GM12874 (cell line): ENCODE measurements at regions not wholly inside any gene's neighbourhood (a gene's known extent, or its start where the extent isn't known, plus 50 kb on each side); places are given as distances from the start of the nearest gene placed in this dataset.

ENCODE experiments used
- CTCF ChIP-seq: IDR thresholded peaks from 2 replicates; pipeline ENCODE4 v1.5.1; 2011; ENCODE audit warnings: low read depth, mild to moderate bottlenecking, control low read depth, low read length, moderate library complexity; ENCODE audit not compliant: insufficient read depth

GRCh38 chr3:153221748-153222162 is 59.7 kb downstream of the RAP2B start:
- no peak for TF ChIP-seq CTCF

GRCh38 chr3:153232851-153233271 is 70.8 kb downstream of the RAP2B start:
- TF ChIP-seq CTCF = no peak

GRCh38 chr3:153233986-153234385 is 72.0 kb downstream of the RAP2B start:
- no peak for TF ChIP-seq CTCF

GRCh38 chr3:153242896-153243295 is 80.9 kb downstream of the RAP2B start:
- no peak for TF ChIP-seq CTCF

- no peak for TF ChIP-seq CTCF
Observed at GRCh38 chr3:153244961-153245360, 82.9 kb downstream of the RAP2B start.

- TF ChIP-seq CTCF = no peak
Observed at GRCh38 chr3:153245661-153246060, 83.6 kb downstream of the RAP2B start.

- no peak for TF ChIP-seq CTCF
Observed at GRCh38 chr3:153246331-153246730, 84.3 kb downstream of the RAP2B start.

GRCh38 chr3:153246806-153247205 is 84.8 kb downstream of the RAP2B start:
- TF ChIP-seq CTCF = no peak
